Trophoblast cell (in vitro differentiated cells and primary cell): ENCODE measurements at regions not wholly inside any gene's neighbourhood (a gene's known extent, or its start where the extent isn't known, plus 50 kb on each side); places are given as distances from the start of the nearest gene placed in this dataset.
"Not testable (repeated sequence)": the region's sequence is repeated elsewhere in the genome, so short reads cannot be mapped to it uniquely, and the experiment has no call there.

ENCODE experiments used
- DNase-seq, 2 donors: peaks; one replicate each; pipeline ENCODE4 v3.0.0-alpha.2; 2016
- H2AFZ ChIP-seq: 2 replicates; pipeline ENCODE4 v1.6.1; 2013; ENCODE audit warnings: low read length, moderate library complexity, mild to moderate bottlenecking; ENCODE audit not compliant: insufficient read depth, poor library complexity
- H2AK5ac ChIP-seq: 2 replicates; pipeline ENCODE4 v1.6.1; 2013; ENCODE audit warnings: mild to moderate bottlenecking, low read length
- H2BK120ac ChIP-seq: 2 replicates; pipeline ENCODE4 v1.6.1; 2013; ENCODE audit warnings: low read length, mild to moderate bottlenecking, moderate library complexity; ENCODE audit not compliant: insufficient read depth, poor library complexity
- H2BK12ac ChIP-seq: 2 replicates; pipeline ENCODE4 v1.6.1; 2013; ENCODE audit warnings: mild to moderate bottlenecking, low read length, moderate library complexity
- H2BK5ac ChIP-seq: 2 replicates; pipeline ENCODE4 v1.6.1; 2013; ENCODE audit warnings: low read length, low read depth, moderate library complexity, mild to moderate bottlenecking; ENCODE audit not compliant: poor library complexity
- H3K14ac ChIP-seq: 2 replicates; pipeline ENCODE4 v1.6.1; 2013; ENCODE audit warnings: mild to moderate bottlenecking, low read length
- H3K18ac ChIP-seq: 2 replicates; pipeline ENCODE4 v1.6.1; 2013; ENCODE audit warnings: mild to moderate bottlenecking, low read length
- H3K23ac ChIP-seq: 2 replicates; pipeline ENCODE4 v1.6.1; 2013; ENCODE audit warnings: low read length
- H3K27ac ChIP-seq: 2 replicates; pipeline ENCODE4 v1.5.1; 2013; ENCODE audit warnings: low read depth, mild to moderate bottlenecking, inconsistent platforms, low read length, moderate library complexity
- H3K27me3 ChIP-seq: 2 replicates; pipeline ENCODE4 v1.6.1; 2013; ENCODE audit warnings: inconsistent platforms, mild to moderate bottlenecking, low read length, moderate library complexity; ENCODE audit not compliant: insufficient read depth
- H3K36me3 ChIP-seq, 2 experiments: 1 replicate in 1 of 2; 2 replicates in 1 of 2; pipeline ENCODE4 v1.6.1; 2013; ENCODE audit warnings: low read length in 2 of 2, mild to moderate bottlenecking in 2 of 2, moderate library complexity in 1 of 2; ENCODE audit not compliant: insufficient read depth in 2 of 2, control insufficient read depth in 1 of 2
- H3K4ac ChIP-seq: 2 replicates; pipeline ENCODE4 v1.6.1; 2013; ENCODE audit warnings: low read depth, mild to moderate bottlenecking, low read length, moderate library complexity
- H3K4me1 ChIP-seq, 2 experiments: 1 replicate in 1 of 2; 2 replicates in 1 of 2; pipeline ENCODE4 v1.6.1; 2013; ENCODE audit warnings: low read length in 2 of 2, mild to moderate bottlenecking in 2 of 2, moderate library complexity in 1 of 2; ENCODE audit not compliant: insufficient read depth in 2 of 2, control insufficient read depth in 1 of 2
- H3K4me2 ChIP-seq: 2 replicates; pipeline ENCODE4 v1.6.1; 2013; ENCODE audit warnings: inconsistent platforms, mild to moderate bottlenecking, low read length, moderate library complexity
- H3K4me3 ChIP-seq: 2 replicates; pipeline ENCODE4 v1.5.1; 2013; ENCODE audit warnings: mild to moderate bottlenecking, low read depth, low read length, inconsistent platforms
- H3K79me1 ChIP-seq: one replicate; pipeline ENCODE4 v1.6.1; 2013; ENCODE audit warnings: low read length
- H3K79me2 ChIP-seq: 2 replicates; pipeline ENCODE4 v1.6.1; 2013; ENCODE audit warnings: low read length, mild to moderate bottlenecking; ENCODE audit not compliant: control insufficient read depth, insufficient read depth, poor library complexity
- H3K9ac ChIP-seq: 2 replicates; pipeline ENCODE4 v1.6.1; 2013; ENCODE audit warnings: mild to moderate bottlenecking, low read length
- H3K9me3 ChIP-seq: 2 replicates; pipeline ENCODE4 v1.6.1; 2013; ENCODE audit warnings: low read depth, mild to moderate bottlenecking, control low read depth, inconsistent platforms, low read length; ENCODE audit not compliant: insufficient read depth
- H4K12ac ChIP-seq: 2 replicates; pipeline ENCODE4 v1.6.1; 2013; ENCODE audit warnings: low read depth, mild to moderate bottlenecking, low read length, moderate library complexity
- H4K8ac ChIP-seq: 2 replicates; pipeline ENCODE4 v1.6.1; 2013; ENCODE audit warnings: low read depth, mild to moderate bottlenecking, low read length, moderate library complexity
- H4K91ac ChIP-seq: one replicate; pipeline ENCODE4 v1.6.1; 2013; ENCODE audit warnings: low read depth, mild to moderate bottlenecking, low read length, moderate library complexity
- WGBS: extraction: QIAGEN DNeasy Blood & Tissue Kit; methylation state at CpG from one replicate; pipeline ENCODE4 v1.1.7; 2013; ENCODE audit warnings: missing lambda C conversion rate; ENCODE audit not compliant: insufficient read length, insufficient coverage; ENCODE audit errors: extremely low coverage; 5-methylcytosine and 5-hydroxymethylcytosine counted together

DNA sequence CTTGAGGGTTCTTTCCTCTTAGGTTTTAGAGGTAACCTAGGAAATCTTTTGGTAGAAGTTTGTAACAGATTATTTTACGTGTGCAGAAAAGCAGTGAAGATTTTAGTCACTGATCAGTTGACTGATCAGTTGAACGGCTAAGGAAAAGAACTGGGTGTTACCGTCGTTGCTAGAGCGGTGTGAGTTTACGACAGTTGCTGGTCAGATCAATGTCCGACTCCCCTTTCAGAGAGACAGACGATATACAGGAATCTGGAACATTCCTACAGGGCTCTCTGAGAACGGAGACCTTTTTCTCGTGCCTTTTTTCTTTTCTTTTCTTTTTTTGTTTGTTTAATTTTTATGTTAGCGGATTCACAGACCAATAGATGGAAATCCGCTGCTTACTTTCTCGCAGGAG is 132.1 kb upstream of the ZNF184 start:
- H3K4me1 ChIP-seq: peaks cover 8 to 10% of the 10 kb centered on the region in 2 experiments
- H3K23ac ChIP-seq: no peak overlapping the region
- no peak overlapping the region for H3K18ac ChIP-seq
- no peaks in the 10 kb centered on the region for H3K27me3 ChIP-seq
- H3K4ac ChIP-seq: no peak overlapping the region
- no CpG with 5 or more reads among the region's 13 CpGs for WGBS
- no peaks in the 10 kb centered on the region for H3K79me2 ChIP-seq
- H3K4me2 ChIP-seq: peak overlapping the region; percentile 87
- H3K36me3 ChIP-seq: no peaks in the 10 kb centered on the region
- peak overlapping the region; percentile 63 for H4K8ac ChIP-seq
- peak overlapping the region; percentile 52 for H2AFZ ChIP-seq
- H4K91ac ChIP-seq: peak overlapping the region; percentile 4
- peak in 1 of 2 donors; percentile 7 for DNase-seq
- H2BK12ac ChIP-seq: no peak overlapping the region
- H2AK5ac ChIP-seq: no peak overlapping the region
- no peaks in the 10 kb centered on the region for H3K9me3 ChIP-seq
- no peak overlapping the region for H4K12ac ChIP-seq
- no peak overlapping the region for H2BK5ac ChIP-seq
- peaks cover 4% of the 10 kb centered on the region for H3K79me1 ChIP-seq
- no peak overlapping the region for H3K14ac ChIP-seq
- H3K27ac ChIP-seq: no peak overlapping the region
- H3K9ac ChIP-seq: peak overlapping the region; percentile 73
- H2BK120ac ChIP-seq: no peak overlapping the region
- H3K4me3 ChIP-seq: peak overlapping the region; percentile 76

DNA sequence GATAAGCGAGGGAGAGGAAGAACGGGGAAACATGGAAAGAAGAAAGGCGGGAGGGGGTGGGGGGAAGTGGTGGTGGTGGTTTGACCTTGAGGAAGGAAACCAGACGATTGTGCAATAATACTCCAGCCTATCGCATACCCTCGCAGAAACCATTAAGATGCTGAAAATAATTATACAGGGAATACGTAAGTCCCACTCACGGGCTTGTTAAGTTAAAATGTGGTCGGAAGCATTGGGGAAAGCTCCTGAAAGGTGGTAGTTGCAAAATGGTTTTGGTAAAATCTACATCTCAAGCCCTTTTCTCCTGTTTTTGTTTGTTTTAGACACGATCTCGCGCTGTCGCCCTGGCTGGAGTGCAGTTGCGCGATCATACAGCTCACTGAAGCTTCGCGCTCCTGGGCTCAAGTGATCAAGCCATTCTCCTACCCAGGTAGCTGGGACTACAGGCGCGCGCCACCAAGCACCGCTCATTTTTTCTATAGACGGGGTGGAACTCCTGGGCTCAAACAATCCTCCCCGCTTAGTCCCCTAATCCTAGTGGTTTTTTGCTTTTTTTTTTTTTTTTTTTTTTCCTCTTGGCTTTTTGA is 128.9 kb upstream of the ZNF184 start:
- no peak overlapping the region for H4K12ac ChIP-seq
- H3K36me3 ChIP-seq: no peaks in the 10 kb centered on the region
- peak overlapping the region; percentile 54 for H3K9ac ChIP-seq
- no peak overlapping the region for H2BK120ac ChIP-seq
- H3K4ac ChIP-seq: no peak overlapping the region
- DNase-seq: peak; percentile 22 to 59
- no peak overlapping the region for H2BK5ac ChIP-seq
- no peak overlapping the region for H4K91ac ChIP-seq
- H3K4me3 ChIP-seq: peak overlapping the region; percentile 47
- H3K27me3 ChIP-seq: no peaks in the 10 kb centered on the region
- no peak overlapping the region for H3K27ac ChIP-seq
- peaks cover 4% of the 10 kb centered on the region for H3K79me1 ChIP-seq
- H2AFZ ChIP-seq: peak overlapping the region; percentile 17
- peak overlapping the region; percentile 79 for H3K4me2 ChIP-seq
- H3K79me2 ChIP-seq: no peaks in the 10 kb centered on the region
- no peak overlapping the region for H3K14ac ChIP-seq
- H3K18ac ChIP-seq: no peak overlapping the region
- H3K4me1 ChIP-seq: peaks cover 8 to 10% of the 10 kb centered on the region in 2 experiments
- no peak overlapping the region for H3K23ac ChIP-seq
- no peak overlapping the region for H2BK12ac ChIP-seq
- no CpG with 5 or more reads among the region's 23 CpGs for WGBS
- no peaks in the 10 kb centered on the region for H3K9me3 ChIP-seq
- no peak overlapping the region for H2AK5ac ChIP-seq
- H4K8ac ChIP-seq: no peak overlapping the region

DNA sequence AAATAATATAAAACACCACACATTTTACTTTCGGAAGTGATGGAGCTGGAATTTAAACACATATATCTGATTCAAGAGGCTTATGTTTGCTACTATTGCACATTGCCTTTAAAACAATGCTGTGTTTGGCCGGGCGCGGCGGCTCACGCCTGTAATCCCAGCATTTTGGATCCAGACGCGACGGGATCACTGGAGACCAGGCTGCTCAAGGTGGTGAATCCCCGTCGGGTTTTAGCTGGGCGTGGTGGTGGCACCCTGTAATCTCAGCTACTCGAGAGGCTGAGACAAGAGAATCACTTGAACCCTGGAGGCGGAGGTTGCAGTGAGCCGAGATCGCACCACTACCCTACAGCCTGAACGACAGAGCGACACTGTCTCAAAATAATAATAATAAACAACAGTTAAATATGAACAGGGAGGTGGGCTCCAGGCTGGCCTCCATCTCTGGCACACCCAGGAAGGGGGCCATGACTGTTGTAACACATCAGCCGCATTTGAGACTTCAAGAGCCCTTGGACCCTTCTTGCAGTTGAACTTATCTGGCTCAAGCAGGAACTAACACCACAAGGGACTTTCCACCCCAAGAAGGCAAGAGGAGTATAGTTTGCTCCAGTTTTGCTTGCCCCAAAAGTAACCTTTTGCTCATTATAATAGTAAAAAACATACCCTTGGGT is 127.1 kb upstream of the ZNF184 start:
- no peaks in the 10 kb centered on the region for H3K27me3 ChIP-seq
- no peak overlapping the region for H3K27ac ChIP-seq
- no peak overlapping the region for H2AK5ac ChIP-seq
- H3K9me3 ChIP-seq: no peaks in the 10 kb centered on the region
- no peak overlapping the region for H3K9ac ChIP-seq
- H3K4me3 ChIP-seq: no peak overlapping the region
- WGBS: no CpG with 5 or more reads among the region's 19 CpGs
- no peak overlapping the region for H3K4ac ChIP-seq
- no peak overlapping the region for H2AFZ ChIP-seq
- no peak overlapping the region for H3K23ac ChIP-seq
- no peaks in the 10 kb centered on the region for H3K79me2 ChIP-seq
- H2BK120ac ChIP-seq: no peak overlapping the region
- no peak for DNase-seq
- H4K8ac ChIP-seq: no peak overlapping the region
- no peak overlapping the region for H4K91ac ChIP-seq
- H2BK5ac ChIP-seq: no peak overlapping the region
- no peak overlapping the region for H2BK12ac ChIP-seq
- H3K4me2 ChIP-seq: no peak overlapping the region
- H3K36me3 ChIP-seq: no peaks in the 10 kb centered on the region
- H3K4me1 ChIP-seq: peaks cover 3 to 8% of the 10 kb centered on the region in 2 experiments
- no peak overlapping the region for H3K18ac ChIP-seq
- H4K12ac ChIP-seq: no peak overlapping the region
- H3K14ac ChIP-seq: no peak overlapping the region
- no peaks in the 10 kb centered on the region for H3K79me1 ChIP-seq

DNA sequence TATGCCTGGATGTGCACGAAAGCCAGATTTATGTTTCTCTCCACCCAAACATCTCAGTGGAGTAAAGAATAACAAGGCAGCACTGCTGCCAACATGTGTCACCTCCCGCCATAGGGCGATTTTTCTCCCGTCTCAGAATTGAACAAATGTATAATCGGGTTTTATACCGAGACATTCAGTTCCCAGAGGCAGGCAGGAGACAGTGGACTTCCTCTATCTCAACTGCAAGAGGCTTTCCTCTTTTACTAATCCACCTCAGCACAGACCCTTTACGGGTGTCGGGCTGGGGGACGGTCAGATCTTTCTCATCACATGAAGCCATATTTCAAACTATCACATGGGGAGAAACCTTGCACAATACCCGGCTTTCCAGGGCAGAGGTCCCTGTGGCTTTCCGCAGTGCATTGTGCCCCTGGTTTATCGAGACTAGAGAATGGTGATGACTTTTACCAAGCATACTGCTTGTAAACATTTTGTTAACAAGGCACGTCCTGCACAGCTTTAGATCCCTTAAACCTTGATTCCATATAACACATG is 124.2 kb upstream of the ZNF184 start:
- DNase-seq, H3K79me2 ChIP-seq, H3K4me3 ChIP-seq, H2AK5ac ChIP-seq, H2BK120ac ChIP-seq, H3K36me3 ChIP-seq, H4K8ac ChIP-seq, H3K14ac ChIP-seq, H4K91ac ChIP-seq, H3K79me1 ChIP-seq, H3K9me3 ChIP-seq, H2AFZ ChIP-seq, H3K9ac ChIP-seq, H3K23ac ChIP-seq, H3K4ac ChIP-seq, H4K12ac ChIP-seq, H3K18ac ChIP-seq, H3K27ac ChIP-seq, H2BK5ac ChIP-seq, H3K27me3 ChIP-seq, H3K4me2 ChIP-seq, H2BK12ac ChIP-seq: not testable (repeated sequence)
- WGBS: no CpG with 5 or more reads among the region's 13 CpGs
- peaks cover 8 to 11% of the 10 kb centered on the region in 2 experiments for H3K4me1 ChIP-seq
